ENCODE measurements at regions not wholly inside any gene's neighbourhood (a gene's known extent, or its start where the extent isn't known, plus 50 kb on each side); places are given as distances from the start of the nearest gene placed in this dataset.

DNA sequence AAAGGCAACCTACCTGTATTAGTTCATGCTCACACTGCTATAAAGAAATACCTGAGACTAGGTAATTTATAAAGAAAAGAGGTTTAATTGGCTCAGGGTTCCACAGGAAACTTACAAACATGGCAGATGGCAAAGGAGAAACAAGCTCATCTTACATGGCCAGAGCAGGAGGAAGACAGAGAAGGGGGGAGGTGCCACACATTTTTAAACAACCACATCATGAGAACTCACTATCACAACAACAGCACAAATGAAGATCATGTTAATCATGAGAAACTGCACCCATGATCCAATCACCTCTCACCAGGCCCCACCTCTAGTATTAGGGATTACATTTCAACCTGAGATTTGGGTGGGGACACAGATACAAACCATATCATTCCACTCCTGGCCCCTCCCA, 90.6 kb upstream of the KCTD3 start:
- intact Hi-C loops (cut with DNase I, micrococcal nuclease) = no loop called here
- no peak for DNase-seq
- no peaks in the 10 kb centered on the region for H3K9me3 ChIP-seq
- no peaks in the 10 kb centered on the region for H3K36me3 ChIP-seq (ENCODE audit: low read depth)
- TF ChIP-seq, protein P1, sequence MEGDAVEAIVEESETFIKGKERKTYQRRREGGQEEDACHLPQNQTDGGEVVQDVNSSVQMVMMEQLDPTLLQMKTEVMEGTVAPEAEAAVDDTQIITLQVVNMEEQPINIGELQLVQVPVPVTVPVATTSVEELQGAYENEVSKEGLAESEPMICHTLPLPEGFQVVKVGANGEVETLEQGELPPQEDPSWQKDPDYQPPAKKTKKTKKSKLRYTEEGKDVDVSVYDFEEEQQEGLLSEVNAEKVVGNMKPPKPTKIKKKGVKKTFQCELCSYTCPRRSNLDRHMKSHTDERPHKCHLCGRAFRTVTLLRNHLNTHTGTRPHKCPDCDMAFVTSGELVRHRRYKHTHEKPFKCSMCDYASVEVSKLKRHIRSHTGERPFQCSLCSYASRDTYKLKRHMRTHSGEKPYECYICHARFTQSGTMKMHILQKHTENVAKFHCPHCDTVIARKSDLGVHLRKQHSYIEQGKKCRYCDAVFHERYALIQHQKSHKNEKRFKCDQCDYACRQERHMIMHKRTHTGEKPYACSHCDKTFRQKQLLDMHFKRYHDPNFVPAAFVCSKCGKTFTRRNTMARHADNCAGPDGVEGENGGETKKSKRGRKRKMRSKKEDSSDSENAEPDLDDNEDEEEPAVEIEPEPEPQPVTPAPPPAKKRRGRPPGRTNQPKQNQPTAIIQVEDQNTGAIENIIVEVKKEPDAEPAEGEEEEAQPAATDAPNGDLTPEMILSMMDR (IDR thresholded peaks at IDR 0.05) = no peak
- H3K4me3 ChIP-seq = no peak overlapping the region
- no peak for ATAC-seq
- no peaks in the 10 kb centered on the region for H3K4me1 ChIP-seq (ENCODE audit: low read depth)

DNA sequence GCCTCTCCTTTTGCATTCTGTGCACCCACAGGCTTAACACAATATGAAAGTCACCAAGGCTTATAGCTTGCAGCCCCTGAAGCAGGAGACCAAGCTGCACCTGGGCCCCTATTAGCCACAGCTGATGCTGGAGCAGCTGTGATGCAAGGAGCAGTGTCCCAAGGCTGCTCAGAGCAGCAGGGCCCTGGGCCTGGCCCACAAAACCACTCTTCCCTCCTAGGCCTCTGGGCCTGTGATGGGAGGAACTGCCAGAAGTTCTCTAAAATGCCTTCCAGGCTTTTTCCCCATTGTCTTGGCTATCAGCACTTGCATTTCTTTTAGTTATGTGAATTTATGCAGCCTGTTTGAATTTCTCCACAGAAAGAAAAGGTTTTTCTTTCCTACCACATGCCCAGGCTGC, 89.5 kb upstream of the KCTD3 start:
- DNase-seq (no peak), ATAC-seq (no peak)
- TF ChIP-seq, protein P1 (IDR thresholded peaks at IDR 0.05) = no peak
- no peak overlapping the region for H3K4me3 ChIP-seq
- H3K9me3 ChIP-seq = no peaks in the 10 kb centered on the region
- H3K4me1 ChIP-seq (ENCODE audit: low read depth) = no peaks in the 10 kb centered on the region
- H3K36me3 ChIP-seq (ENCODE audit: low read depth) = no peaks in the 10 kb centered on the region
- intact Hi-C loops (cut with DNase I, micrococcal nuclease) = no loop called here

DNA sequence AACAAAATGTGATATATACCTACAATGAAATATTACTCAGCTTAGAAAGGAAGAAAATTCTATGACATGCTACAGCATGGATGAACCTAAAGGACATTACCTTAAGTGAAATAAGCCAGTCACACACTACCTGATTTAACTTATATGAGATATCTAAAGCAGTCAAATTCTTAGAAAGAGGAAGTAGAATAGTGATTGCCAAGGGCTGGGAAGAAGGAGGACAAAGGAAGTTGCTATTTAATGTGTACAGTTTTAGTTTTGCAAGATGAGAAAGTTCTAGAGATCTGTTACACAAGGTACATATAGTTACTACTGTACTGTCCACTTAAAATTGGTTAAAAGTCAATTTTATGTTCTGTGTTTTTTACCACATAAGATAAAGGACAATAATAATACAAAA, 87.5 kb upstream of the KCTD3 start:
- TF ChIP-seq, protein P1 (IDR thresholded peaks at IDR 0.05) = no peak
- ATAC-seq (no peak), DNase-seq (no peak)
- Histone ChIP-seq H3K9me3 (no peaks in the 10 kb centered on the region), H3K36me3 (ENCODE audit: low read depth) (no peaks in the 10 kb centered on the region), H3K4me1 (ENCODE audit: low read depth) (no peaks in the 10 kb centered on the region), H3K4me3 (no peak overlapping the region)
- intact Hi-C loops (cut with DNase I, micrococcal nuclease) = no loop called here

DNA sequence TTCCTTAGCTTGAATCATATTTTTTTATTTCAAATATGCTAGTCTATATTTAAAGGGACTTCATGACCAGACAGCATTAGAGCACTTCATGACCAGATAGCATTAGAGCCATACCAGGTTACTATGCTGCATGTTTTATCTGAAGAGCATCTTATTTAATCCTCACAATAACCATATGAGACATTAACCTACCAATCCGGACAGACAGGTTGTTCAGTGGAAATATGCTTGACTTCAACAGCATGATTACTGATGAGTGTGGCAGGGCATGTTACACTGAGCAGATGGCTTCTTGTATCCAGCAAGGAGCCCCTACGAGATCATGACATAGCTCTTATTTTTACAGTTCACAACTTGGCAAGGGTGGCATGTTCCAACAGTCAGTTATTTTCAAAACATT, 85.0 kb upstream of the KCTD3 start:
- Histone ChIP-seq H3K4me1 (ENCODE audit: low read depth) (no peaks in the 10 kb centered on the region), H3K4me3 (no peak overlapping the region), H3K36me3 (ENCODE audit: low read depth) (no peaks in the 10 kb centered on the region), H3K9me3 (no peaks in the 10 kb centered on the region)
- TF ChIP-seq, protein P1 (IDR thresholded peaks at IDR 0.05) = no peak
- intact Hi-C loops (cut with DNase I, micrococcal nuclease) = no loop called here
- ATAC-seq (no peak), DNase-seq (no peak)

DNA sequence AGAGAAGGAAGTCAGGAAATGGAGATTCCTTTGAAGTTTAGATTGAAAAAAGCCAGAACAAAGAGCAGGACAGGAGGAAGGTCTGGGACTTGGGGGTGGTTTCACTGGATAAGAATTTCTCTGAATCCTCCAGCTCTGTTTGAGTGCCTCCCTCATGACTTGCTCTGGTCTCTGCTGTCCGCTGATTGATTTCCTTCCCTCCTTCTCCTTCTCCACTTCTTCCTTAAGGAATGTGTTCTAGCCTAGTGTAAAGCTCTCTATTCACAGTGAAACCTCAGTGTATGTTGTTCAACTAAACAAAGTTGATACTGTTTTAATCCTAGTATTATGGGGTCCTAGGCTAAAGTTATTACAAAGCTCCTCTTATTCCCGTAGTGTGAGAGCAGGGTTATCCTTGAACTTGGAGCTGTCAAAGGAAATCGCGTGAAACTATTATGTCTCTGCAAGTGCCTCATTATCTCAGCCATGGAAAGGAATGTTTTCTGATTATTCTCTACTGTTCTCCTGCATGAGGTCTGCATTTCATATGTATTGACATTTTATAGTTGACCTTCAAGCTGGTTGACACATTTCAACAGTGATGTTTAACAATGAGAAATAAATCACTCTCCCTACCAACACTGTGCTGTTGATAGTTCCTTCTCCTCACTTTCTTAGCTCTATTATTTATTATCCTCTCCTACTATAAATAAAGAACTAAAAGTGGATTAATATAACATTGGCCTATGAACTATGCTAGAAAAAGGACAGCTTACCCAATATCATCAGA, 82.7 kb upstream of the KCTD3 start:
- ATAC-seq = no peak
- no peak for DNase-seq
- TF ChIP-seq, protein P1 (IDR thresholded peaks at IDR 0.05) = no peak

DNA sequence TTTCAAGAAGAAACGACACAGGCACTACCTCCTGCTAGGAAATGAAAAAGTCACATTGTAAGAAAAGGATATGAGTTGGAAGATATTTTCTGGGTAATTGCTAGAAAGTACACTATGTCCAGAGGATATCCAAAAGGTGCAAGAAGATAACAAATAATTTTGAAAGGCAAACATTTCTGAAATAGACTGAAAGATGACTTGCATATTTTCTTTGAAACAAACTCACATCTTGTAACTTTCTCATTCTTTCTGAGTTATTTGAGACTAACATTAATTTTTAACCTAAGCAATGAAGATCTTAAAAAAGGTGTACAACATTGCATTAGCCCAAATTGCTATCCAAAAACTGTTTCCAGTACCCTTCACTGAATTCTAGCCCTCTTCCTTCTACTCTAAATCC, 79.6 kb upstream of the KCTD3 start:
- intact Hi-C loops (cut with DNase I, micrococcal nuclease) = no loop called here
- no peak overlapping the region for H3K4me3 ChIP-seq
- no peaks in the 10 kb centered on the region for H3K36me3 ChIP-seq (ENCODE audit: low read depth)
- H3K4me1 ChIP-seq (ENCODE audit: low read depth) = no peaks in the 10 kb centered on the region
- ATAC-seq (no peak), DNase-seq (no peak)
- TF ChIP-seq, protein P1 (IDR thresholded peaks at IDR 0.05) = no peak
- H3K9me3 ChIP-seq = no peaks in the 10 kb centered on the region

More for the DNA sequence above, 82.7 kb upstream of the KCTD3 start:
- no peaks in the 10 kb centered on the region for H3K4me1 ChIP-seq (ENCODE audit: low read depth)
- H3K36me3 ChIP-seq (ENCODE audit: low read depth) = no peaks in the 10 kb centered on the region
- H3K4me3 ChIP-seq = no peak overlapping the region
- intact Hi-C loops (cut with DNase I, micrococcal nuclease) = no loop called here
- H3K9me3 ChIP-seq = no peaks in the 10 kb centered on the region

Data from mucosa of descending colon (tissue), 3 donors.